ENCODE measurements at regions not wholly inside any gene's neighbourhood (a gene's known extent, or its start where the extent isn't known, plus 50 kb on each side); places are given as distances from the start of the nearest gene placed in this dataset.

- TF ChIP-seq POLR2A (IDR thresholded peaks at IDR 0.05; ENCODE audit: low read depth, low read length): no peak
- TF ChIP-seq PAX5 (IDR thresholded peaks at IDR 0.05; ENCODE audit: insufficient read depth, low read length, severe bottlenecking): no peak
Measured at GRCh38 chr13:99743094-99743493, 228.5 kb downstream of the ZIC5 start.
